GM13977 (cell line): ENCODE measurements at regions not wholly inside any gene's neighbourhood (a gene's known extent, or its start where the extent isn't known, plus 50 kb on each side); places are given as distances from the start of the nearest gene placed in this dataset.

Experiments
- DNase-seq: peaks from one replicate; pipeline ENCODE4 v3.0.0; 2012; ENCODE audit warnings: low spot score
- in situ Hi-C: fragments of 300-500 bp; cut with MboI; formaldehyde crosslinking; loops from one replicate; pipeline ENCODE4 v1.12.0; 2022; ENCODE audit warnings: low sequenced_read_pairs, low pct_unique_long_range_greater_than_20kb, mixed read lengths, inconsistent platforms; ENCODE audit not compliant: unreplicated experiment
- TF ChIP-seq, protein P1 (sequence below): IDR thresholded peaks from 2 replicates; pipeline ENCODE4 v1.5.1; 2012; ENCODE audit warnings: mild to moderate bottlenecking, control low read depth; ENCODE audit not compliant: insufficient read depth; ENCODE audit errors: extremely low read depth, missing control alignments

DNA sequence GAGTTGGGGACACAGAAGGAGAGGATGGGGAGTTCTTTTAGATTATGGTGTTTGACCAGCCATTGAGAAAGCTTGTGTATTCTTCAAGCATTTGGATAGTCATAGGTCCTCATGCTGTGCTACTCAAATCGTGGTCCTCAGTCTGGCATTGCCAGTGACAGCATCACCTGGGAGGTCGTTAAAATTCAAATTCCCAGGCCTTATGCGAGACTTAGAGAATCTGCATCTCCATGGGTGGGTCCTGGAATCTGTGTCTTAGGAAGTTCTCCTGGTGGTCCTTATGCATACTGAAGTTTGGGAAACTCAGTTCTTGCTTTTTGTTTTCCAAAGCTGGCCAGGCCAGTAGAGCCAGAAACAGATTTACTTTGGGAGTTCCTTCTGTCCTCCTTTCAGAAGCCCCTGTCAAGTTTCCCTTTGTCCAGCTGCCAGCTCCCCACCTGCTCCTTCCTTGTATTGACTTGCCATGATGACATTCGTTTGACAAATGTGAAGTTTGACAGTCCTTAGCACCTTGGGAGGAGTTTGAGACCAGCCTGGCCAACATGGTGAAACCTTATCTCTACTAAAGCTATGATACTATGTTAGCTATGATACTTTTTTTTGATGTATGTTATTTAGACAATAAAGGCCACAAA, 95.6 kb downstream of the PALM2AKAP2 start:
- in situ Hi-C loops: no loop called here
- no peak for DNase-seq
- TF ChIP-seq, protein P1, sequence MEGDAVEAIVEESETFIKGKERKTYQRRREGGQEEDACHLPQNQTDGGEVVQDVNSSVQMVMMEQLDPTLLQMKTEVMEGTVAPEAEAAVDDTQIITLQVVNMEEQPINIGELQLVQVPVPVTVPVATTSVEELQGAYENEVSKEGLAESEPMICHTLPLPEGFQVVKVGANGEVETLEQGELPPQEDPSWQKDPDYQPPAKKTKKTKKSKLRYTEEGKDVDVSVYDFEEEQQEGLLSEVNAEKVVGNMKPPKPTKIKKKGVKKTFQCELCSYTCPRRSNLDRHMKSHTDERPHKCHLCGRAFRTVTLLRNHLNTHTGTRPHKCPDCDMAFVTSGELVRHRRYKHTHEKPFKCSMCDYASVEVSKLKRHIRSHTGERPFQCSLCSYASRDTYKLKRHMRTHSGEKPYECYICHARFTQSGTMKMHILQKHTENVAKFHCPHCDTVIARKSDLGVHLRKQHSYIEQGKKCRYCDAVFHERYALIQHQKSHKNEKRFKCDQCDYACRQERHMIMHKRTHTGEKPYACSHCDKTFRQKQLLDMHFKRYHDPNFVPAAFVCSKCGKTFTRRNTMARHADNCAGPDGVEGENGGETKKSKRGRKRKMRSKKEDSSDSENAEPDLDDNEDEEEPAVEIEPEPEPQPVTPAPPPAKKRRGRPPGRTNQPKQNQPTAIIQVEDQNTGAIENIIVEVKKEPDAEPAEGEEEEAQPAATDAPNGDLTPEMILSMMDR: no peak

DNA sequence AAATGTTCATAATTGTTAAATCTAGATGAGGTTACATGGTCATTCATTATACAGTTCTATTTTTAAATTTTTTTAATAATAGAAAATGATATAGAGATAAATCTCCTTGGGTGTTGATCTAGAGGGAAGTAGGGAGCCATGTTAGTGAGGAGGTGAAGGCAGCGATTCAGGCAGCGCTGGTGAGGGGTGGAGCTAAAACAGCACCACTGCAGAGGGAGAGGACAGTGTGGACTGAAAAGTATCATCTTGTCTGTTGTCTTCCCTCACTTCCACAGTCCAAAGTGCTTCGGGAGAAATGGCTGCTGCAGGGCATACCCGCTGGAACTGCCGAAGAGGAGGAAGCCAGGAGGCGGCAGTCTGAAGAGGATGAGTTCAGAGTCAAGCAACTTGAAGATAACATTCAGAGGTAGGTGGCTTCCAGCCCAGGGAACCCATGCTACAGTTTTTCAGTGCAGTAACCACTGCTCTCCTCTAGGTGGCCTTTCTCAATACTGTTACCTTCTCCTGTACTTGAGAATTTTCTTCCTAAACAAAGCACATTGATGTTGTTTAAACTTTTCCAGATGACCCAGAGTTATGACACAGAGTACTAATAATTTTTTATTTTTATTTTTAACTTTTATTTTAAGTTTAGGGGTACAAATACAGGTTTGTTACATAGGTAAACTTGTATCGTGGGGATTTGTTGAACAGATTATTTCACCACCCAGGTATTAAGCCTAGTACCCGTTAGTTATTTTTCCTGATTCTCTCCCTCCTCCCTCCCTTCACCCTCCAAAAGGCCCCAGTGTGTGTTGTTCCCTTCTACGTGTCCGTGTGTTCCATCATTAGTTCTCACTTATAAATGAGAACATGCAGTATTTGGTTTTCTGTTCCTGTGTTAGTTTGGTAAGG, 100.5 kb downstream of the PALM2AKAP2 start:
- TF ChIP-seq, protein P1: peak; percentile 67
- DNase-seq: peak; percentile 50
- in situ Hi-C loops: no loop called here

- no peak for DNase-seq
- in situ Hi-C loops: no loop called here
- TF ChIP-seq, protein P1: no peak
Observed at GRCh38 chr9:109883623-109884022, 103.6 kb downstream of the PALM2AKAP2 start.

GRCh38 chr9:109886041-109886440, 106.0 kb downstream of the PALM2AKAP2 start:
- TF ChIP-seq, protein P1: no peak
- in situ Hi-C loops: no loop called here
- no peak for DNase-seq

DNA sequence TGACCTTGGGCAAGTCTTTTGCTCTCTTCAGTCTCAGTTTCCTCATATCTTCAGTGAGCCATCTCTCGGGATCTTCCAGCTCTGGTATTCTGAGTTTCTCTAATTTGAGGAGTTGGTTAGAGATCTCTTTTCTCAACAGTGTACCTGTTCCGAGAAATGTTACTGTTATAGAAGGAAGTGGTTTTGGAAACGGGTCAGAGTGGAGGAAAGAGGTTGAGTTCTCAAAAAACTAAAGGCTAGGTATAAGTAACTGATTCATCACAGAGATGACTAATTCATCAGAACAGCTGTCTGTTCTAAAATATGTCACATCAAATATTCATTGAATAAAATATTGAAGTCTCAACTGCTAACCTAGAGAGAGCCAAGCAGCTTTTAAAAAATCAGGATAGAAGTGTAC, 106.6 kb downstream of the PALM2AKAP2 start:
- in situ Hi-C loops: no loop called here
- DNase-seq: no peak
- TF ChIP-seq, protein P1: no peak

DNA sequence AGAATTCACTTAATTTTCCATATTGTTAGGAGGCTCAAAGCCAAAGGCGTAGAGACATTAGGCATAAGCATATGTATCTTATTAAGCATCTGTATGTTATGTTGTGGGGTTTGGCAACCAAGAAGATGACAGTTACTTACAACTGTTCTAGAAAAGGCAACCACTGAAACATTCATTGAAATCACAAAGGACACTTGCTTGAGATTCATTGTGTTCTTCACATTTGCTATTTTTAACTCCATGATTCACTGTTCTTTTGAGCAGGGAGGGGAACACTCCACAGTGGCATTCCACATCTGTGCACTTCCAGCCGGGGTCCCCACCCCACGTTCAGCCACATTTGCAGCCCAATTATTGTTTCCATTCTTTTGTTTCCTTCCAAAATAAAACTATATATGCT, 107.1 kb downstream of the PALM2AKAP2 start:
- in situ Hi-C loops: no loop called here
- TF ChIP-seq, protein P1: no peak
- DNase-seq: no peak
